ENCODE measurements at regions not wholly inside any gene's neighbourhood (a gene's known extent, or its start where the extent isn't known, plus 50 kb on each side); places are given as distances from the start of the nearest gene placed in this dataset.

GRCh38 chrX:63503541-63503940 is 152.4 kb upstream of the SPIN4 start (continued):
- no peak for TF ChIP-seq NFAT5 (CRISPR knock-in tag; IDR thresholded peaks at IDR 0.05)
- no peak for TF ChIP-seq ZBTB4 (CRISPR knock-in tag; IDR thresholded peaks at IDR 0.05; ENCODE audit: borderline replicate concordance)
- TF ChIP-seq ZNF782 (CRISPR knock-in tag; IDR thresholded peaks at IDR 0.05; ENCODE audit: borderline replicate concordance): no peak
- TF ChIP-seq ZNF678 (CRISPR knock-in tag; IDR thresholded peaks at IDR 0.05): no peak
- TF ChIP-seq SUZ12 (IDR thresholded peaks at IDR 0.05; ENCODE audit: low read depth, low read length): no peak
- no peak for TF ChIP-seq POLR2AphosphoS5 (IDR thresholded peaks at IDR 0.05; ENCODE audit: low read depth, low read length)
- no peak for TF ChIP-seq ARID2 (CRISPR knock-in tag; IDR thresholded peaks at IDR 0.05; ENCODE audit: borderline replicate concordance)
- no peak for TF ChIP-seq ZNF224 (CRISPR knock-in tag; IDR thresholded peaks at IDR 0.05)
- TF ChIP-seq ZNF205 (CRISPR knock-in tag; IDR thresholded peaks at IDR 0.05): no peak
- no peak for TF ChIP-seq CEBPB (IDR thresholded peaks at IDR 0.05; ENCODE audit: borderline replicate concordance, low read depth, low read length)
- TF ChIP-seq MAFK (conservative IDR thresholded peaks at IDR 0.05 in 1 of 2, IDR thresholded peaks at IDR 0.05 in 1 of 2; ENCODE audit: low read length in 2 of 2): no peak
- TF ChIP-seq PAXIP1 (CRISPR knock-in tag; conservative IDR thresholded peaks at IDR 0.05): no peak
- no peak for TF ChIP-seq ZBTB25 (CRISPR knock-in tag; IDR thresholded peaks at IDR 0.05)
- no peak for TF ChIP-seq ZNF337 (CRISPR knock-in tag; IDR thresholded peaks at IDR 0.05; ENCODE audit: borderline replicate concordance, low read depth)

Measured in HepG2 (cell line).